Right lobe of liver (tissue), 6 donors: ENCODE measurements at regions not wholly inside any gene's neighbourhood (a gene's known extent, or its start where the extent isn't known, plus 50 kb on each side); places are given as distances from the start of the nearest gene placed in this dataset.

Experiments
- ATAC-seq, 4 donors: fragments of 200-7000 bp; cut with Tn5 transposase; one replicate each; pipeline ENCODE4 v1.9.1; 2020; ENCODE audit warnings: mild to moderate bottlenecking in 4 of 4, moderate library complexity in 4 of 4
- DNase-seq, 3 donors: peaks; one replicate each; pipeline ENCODE4 v3.0.0-alpha.2; 2020
- H3K27ac ChIP-seq, 3 donors: fragments of 200-600 bp; one replicate each; pipeline ENCODE4 v1.8.0; 2022
- H3K27me3 ChIP-seq, 2 donors: fragments of 200-600 bp; one replicate each; pipeline ENCODE4 v1.8.0; 2022
- H3K36me3 ChIP-seq, 4 donors: fragments of 200-600 bp; sonication (generic) in 1 of 4; one replicate each; pipeline versions ENCODE4 v1.5.1 to v1.8.0; 2017 to 2022; ENCODE audit warnings: control low read depth in 1 of 4
- H3K4me1 ChIP-seq, 4 donors: fragments of 200-600 bp; sonication (generic) in 1 of 4; one replicate each; pipeline versions ENCODE4 v1.5.1 to v1.8.0; 2017 to 2022; ENCODE audit warnings: control low read depth in 1 of 4
- H3K4me3 ChIP-seq, 3 donors: fragments of 200-600 bp; one replicate each; pipeline ENCODE4 v1.8.0; 2022
- H3K9me3 ChIP-seq, 4 donors: fragments of 200-600 bp; sonication (generic) in 1 of 4; one replicate each; pipeline versions ENCODE4 v1.5.1 to v1.8.0; 2017 to 2022; ENCODE audit warnings: control low read depth in 1 of 4
- CTCF ChIP-seq, 4 donors: fragments of 200-600 bp in 3 of 4; fragments of 450-650 bp in 1 of 4; IDR thresholded peaks; one replicate each; pipeline versions ENCODE4 v1.5.1 to v1.8.0; 2016 to 2022; ENCODE audit warnings: antibody characterized with exemption in 4 of 4, mild to moderate bottlenecking in 2 of 4
- POLR2A ChIP-seq: fragments of 450-650 bp; IDR thresholded peaks from one replicate; pipeline ENCODE4 v1.6.1; 2017; ENCODE audit warnings: antibody characterized with exemption, mild to moderate bottlenecking
- WGBS: methylation state at CpG from one replicate; pipeline ENCODE4 v1.1.6; 2018; ENCODE audit warnings: low coverage, low lambda C conversion rate; ENCODE audit not compliant: insufficient coverage; ENCODE audit errors: missing lambda C conversion rate; 5-methylcytosine and 5-hydroxymethylcytosine counted together
- intact Hi-C, 2 donors: fragments of 100-400 bp; cut with DNase I; formaldehyde crosslinking; loops; one replicate each; pipeline versions ENCODE4 v1.11.2 to v1.14.1; 2022
- donor health status: DM: no; HTN: yes; CAD: no.
- donor health status: DM: no; HTN: no; CAD: no.
- donor health status: DM: no; HTN: no; CAD: no.
- donor health status: DM: no; HTN: yes; CAD: no.
- donor health status: DM: no; HTN: yes; CAD: no.

- Histone ChIP-seq H3K9me3 (no peaks in the 10 kb centered on the region), H3K4me3 (no peak overlapping the region), H3K36me3 (no peaks in the 10 kb centered on the region), H3K4me1 (no peaks in the 10 kb centered on the region), H3K27ac (no peak overlapping the region), H3K27me3 (no peaks in the 10 kb centered on the region)
- 78% methylated on average over 6 of the region's 7 CpGs for WGBS
- intact Hi-C loops, result no loop called here
- no peak for ATAC-seq
- TF ChIP-seq POLR2A (no peak), CTCF (IDR thresholded peaks at IDR 0.05) (no peak)
- peak in 1 of 3 donors; percentile 24 for DNase-seq
Observed at GRCh38 chr6:170102038-170102437, 188.8 kb downstream of the DLL1 start.

GRCh38 chr6:170101281-170102035 lies 189.4 kb downstream of the DLL1 start:
- peak in 2 of 3 donors; percentile 22 to 45 for DNase-seq
- no peaks in the 10 kb centered on the region for H3K4me1 ChIP-seq
- WGBS, result 89% methylated on average over 4 of the region's 17 CpGs
- no peak for ATAC-seq
- no peaks in the 10 kb centered on the region for H3K27me3 ChIP-seq
- no peak overlapping the region for H3K4me3 ChIP-seq
- TF ChIP-seq POLR2A (no peak), CTCF (IDR thresholded peaks at IDR 0.05) (no peak)
- H3K9me3 ChIP-seq, result no peaks in the 10 kb centered on the region
- intact Hi-C loops, result no loop called here
- no peaks in the 10 kb centered on the region for H3K36me3 ChIP-seq
- H3K27ac ChIP-seq, result no peak overlapping the region

GRCh38 chr6:170100046-170100445 lies 190.8 kb downstream of the DLL1 start:
- DNase-seq (peak in 1 of 3 donors; percentile 6), ATAC-seq (no peak)
- H3K27me3 ChIP-seq, result no peaks in the 10 kb centered on the region
- intact Hi-C loops, result no loop called here
- H3K36me3 ChIP-seq, result no peaks in the 10 kb centered on the region
- H3K4me1 ChIP-seq, result no peaks in the 10 kb centered on the region
- H3K4me3 ChIP-seq, result no peak overlapping the region
- 31% methylated on average over 2 of the region's 8 CpGs for WGBS
- TF ChIP-seq CTCF (IDR thresholded peaks at IDR 0.05) (no peak), POLR2A (no peak)
- no peaks in the 10 kb centered on the region for H3K9me3 ChIP-seq
- H3K27ac ChIP-seq, result no peak overlapping the region

GRCh38 chr6:170099387-170099786 lies 191.5 kb downstream of the DLL1 start:
- WGBS, result 86% methylated on average over 8 of the region's 11 CpGs
- no peak overlapping the region for H3K4me3 ChIP-seq

More at GRCh38 chr6:170099387-170099786, 191.5 kb downstream of the DLL1 start:
- no peak overlapping the region for H3K27ac ChIP-seq
- no peaks in the 10 kb centered on the region for H3K9me3 ChIP-seq
- H3K36me3 ChIP-seq, result no peaks in the 10 kb centered on the region
- no peak for TF ChIP-seq POLR2A
- no peak for TF ChIP-seq CTCF (IDR thresholded peaks at IDR 0.05)
- ATAC-seq (no peak), DNase-seq (peak in 1 of 3 donors; percentile 9)
- H3K4me1 ChIP-seq, result no peaks in the 10 kb centered on the region
- intact Hi-C loops, result no loop called here
- no peaks in the 10 kb centered on the region for H3K27me3 ChIP-seq
